GM12874 (cell line): ENCODE measurements at regions not wholly inside any gene's neighbourhood (a gene's known extent, or its start where the extent isn't known, plus 50 kb on each side); places are given as distances from the start of the nearest gene placed in this dataset.

Source experiments
- CTCF ChIP-seq: IDR thresholded peaks from 2 replicates; pipeline ENCODE4 v1.5.1; 2011; ENCODE audit warnings: low read depth, mild to moderate bottlenecking, control low read depth, low read length, moderate library complexity; ENCODE audit not compliant: insufficient read depth

DNA sequence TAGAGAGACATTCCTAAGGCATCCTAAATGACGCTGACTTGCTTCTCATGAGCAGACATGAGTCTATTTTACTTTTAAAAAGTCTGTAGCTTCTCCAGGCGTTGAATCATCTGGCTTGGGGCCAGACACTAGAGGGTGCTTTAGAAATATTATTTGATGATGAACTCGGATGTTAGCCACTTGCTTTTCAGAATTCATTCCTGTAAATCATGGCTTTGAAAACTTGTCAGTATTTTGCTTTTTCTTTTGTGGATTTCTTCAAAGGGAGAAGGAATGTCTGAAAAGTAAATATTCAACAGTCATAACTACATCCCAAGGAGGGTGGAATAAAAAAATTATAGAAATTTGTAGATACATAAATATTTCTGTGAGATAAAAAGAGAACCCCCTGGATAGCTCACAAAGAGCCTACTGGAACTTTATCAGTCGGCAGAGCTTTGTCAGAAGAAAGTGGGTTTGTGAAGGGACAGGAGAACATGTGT lies 370.8 kb downstream of the OSR1 start:
- no peak for TF ChIP-seq CTCF

- TF ChIP-seq CTCF: no peak
These were observed 371.4 kb downstream of the OSR1 start for GRCh38 chr2:18987016-18987415.

GRCh38 chr2:18986046-18986445 lies 372.4 kb downstream of the OSR1 start:
- TF ChIP-seq CTCF: no peak

GRCh38 chr2:18980786-18981430 lies 377.5 kb downstream of the OSR1 start:
- no peak for TF ChIP-seq CTCF

DNA sequence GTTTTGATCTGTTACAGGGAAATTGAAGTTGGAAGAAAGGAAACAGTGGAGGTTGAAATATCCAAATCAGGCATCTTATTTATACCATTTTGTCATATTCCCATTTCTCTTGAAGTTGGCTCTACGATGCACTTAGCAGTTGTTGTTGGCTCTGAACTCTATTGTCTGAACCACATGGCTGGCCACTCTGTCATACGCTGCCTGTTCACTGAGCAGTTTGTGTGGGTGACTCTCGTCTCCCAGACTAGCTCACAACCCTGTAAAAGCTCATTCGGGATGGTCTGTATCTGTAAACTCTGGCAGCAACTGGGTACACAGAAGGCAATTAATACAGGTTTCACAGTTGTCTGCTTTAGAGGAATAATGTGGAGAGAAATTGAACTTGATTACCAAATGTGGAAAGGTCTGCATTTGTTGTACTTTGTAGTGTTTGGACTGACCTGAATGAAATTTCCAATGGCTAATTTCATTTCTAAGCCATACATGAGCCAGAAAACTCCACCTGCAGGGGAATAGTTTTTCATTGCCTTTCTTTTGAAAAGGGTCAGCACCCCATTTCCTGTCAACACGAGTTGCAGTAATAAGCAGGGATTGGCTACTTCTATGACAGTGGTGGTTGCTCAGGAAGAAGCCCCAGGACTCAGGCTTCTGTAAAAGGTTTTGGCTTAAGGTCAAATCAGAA lies 378.2 kb downstream of the OSR1 start:
- TF ChIP-seq CTCF: no peak

DNA sequence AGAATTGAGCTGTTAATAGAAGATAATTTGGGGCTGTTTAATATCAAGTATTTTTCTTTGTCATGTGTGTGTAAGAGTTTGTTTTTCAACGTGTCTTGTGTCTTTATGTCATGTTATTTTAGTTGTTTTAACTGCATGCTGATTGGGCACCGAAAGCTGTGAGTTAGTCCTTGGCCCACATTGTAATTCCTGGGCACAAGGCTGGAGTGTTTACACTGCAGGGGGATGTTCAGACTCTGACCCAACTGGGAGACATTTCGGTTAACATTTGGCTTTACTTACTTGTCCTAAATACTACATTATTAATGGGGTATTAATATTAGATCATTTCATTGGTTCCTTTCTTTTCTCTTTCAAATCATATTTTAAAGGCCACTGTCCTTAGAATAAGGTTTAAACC lies 381.0 kb downstream of the OSR1 start:
- TF ChIP-seq CTCF: no peak

DNA sequence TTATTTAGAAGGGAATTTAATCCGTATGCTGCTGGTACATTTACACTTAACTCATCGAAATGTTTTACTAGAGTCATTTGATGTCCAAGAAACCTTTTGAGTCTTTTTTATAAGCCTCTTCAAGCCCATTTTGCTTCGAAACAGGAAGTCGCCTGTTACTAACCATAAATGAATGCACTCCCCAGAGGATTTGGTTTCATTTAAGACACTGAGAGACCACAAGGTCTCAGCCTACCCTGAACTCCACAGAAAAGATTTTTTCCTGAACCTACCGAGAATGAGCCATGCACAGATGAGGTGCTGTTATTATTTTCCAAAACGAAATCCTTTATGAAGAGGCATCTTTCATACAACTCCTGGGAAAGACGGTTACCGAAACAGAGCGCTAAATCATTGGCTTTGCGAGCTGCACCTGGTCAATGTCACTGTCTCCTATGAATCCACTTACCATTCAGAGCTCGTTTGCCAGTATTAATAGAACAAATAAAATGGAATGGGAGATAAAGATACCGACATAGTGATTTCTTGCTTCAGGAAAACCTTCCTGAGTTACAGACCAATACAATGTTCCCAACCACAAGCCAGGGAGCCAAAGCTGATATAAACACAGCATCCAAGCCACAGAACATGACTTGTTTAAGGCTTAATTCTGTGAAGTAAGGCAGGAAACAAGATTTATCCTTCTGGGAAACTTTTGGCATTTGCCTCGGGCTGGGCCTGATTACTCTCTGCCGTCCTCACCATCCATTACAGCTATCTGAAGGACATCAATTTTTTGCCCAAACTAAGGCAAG lies 382.1 kb downstream of the OSR1 start:
- TF ChIP-seq CTCF: no peak
